GM12878 (cell line): ENCODE measurements at regions not wholly inside any gene's neighbourhood (a gene's known extent, or its start where the extent isn't known, plus 50 kb on each side); places are given as distances from the start of the nearest gene placed in this dataset.

Source experiments
- ATAC-seq: fragments of 200-7000 bp; cut with Tn5 transposase; 3 replicates; pipeline ENCODE4 v1.9.1; 2020; ENCODE audit warnings: mild to moderate bottlenecking, moderate library complexity
- BruUV-seq: library from RNA; stranded (reverse); fragments of 400-500 nt; replicated peaks from 2 replicates; lab custom pipeline; 2021; lab: Mats Ljungman, UMichigan
- CTCF ChIA-PET: fragments of 300-600 bp; sonication (Branson Sonifier 250); formaldehyde crosslinking; extraction: SDS; loops from one replicate; lab custom pipeline; 2021; ENCODE audit warnings: inconsistent platforms; lab: Yijun Ruan, JAX
- POLR2A ChIA-PET: fragments of 350-600 bp; formaldehyde crosslinking; extraction: SDS; loops from one replicate; lab custom pipeline; 2021; ENCODE audit warnings: inconsistent platforms; lab: Charles Lee
- RAD21 ChIA-PET: fragments of 300-600 bp; sonication (Branson Sonifier 250); formaldehyde crosslinking; loops from one replicate; lab custom pipeline; 2023; ENCODE audit warnings: antibody characterized with exemption; ENCODE audit not compliant: unreplicated experiment; lab: Charles Lee
- SMC1A ChIA-PET: fragments of 300-600 bp; sonication (Branson Sonifier 250); formaldehyde crosslinking; loops from one replicate; lab custom pipeline; 2023; ENCODE audit not compliant: unreplicated experiment, uncharacterized antibody; lab: Charles Lee
- DNase-seq: peaks from one replicate; pipeline ENCODE4 v3.0.0-alpha.2; 2011; ENCODE audit warnings: low read depth, low spot score
- FAIRE-seq: peaks from 3 replicates; lab custom pipeline; 2011; peaks lifted over from hg19 to GRCh38; lab: Jason Lieb, UNC
- H2AFZ ChIP-seq: 2 replicates; pipeline ENCODE4 v1.6.0; 2011; ENCODE audit warnings: low read depth, low read length, control low read depth; ENCODE audit not compliant: control insufficient read depth
- H3K27ac ChIP-seq: 2 replicates; pipeline ENCODE4 v1.5.1; 2011; ENCODE audit warnings: control low read depth; ENCODE audit not compliant: control insufficient read depth, insufficient read depth
- H3K27me3 ChIP-seq, 2 experiments: replicated peaks in 1 of 2; 2 replicates each; pipeline versions ENCODE4 v1.6.0 to v1.6.1; 2011; ENCODE audit warnings: low read length in 1 of 2; ENCODE audit not compliant: control insufficient read depth in 2 of 2, insufficient read depth in 2 of 2
- H3K36me3 ChIP-seq, 2 experiments: 2 replicates each; pipeline ENCODE4 v1.5.1; 2011; ENCODE audit warnings: low read length in 1 of 2; ENCODE audit not compliant: control insufficient read depth in 2 of 2, insufficient read depth in 2 of 2
- H3K4me1 ChIP-seq: 2 replicates; pipeline ENCODE4 v1.6.1; 2011; ENCODE audit warnings: mild to moderate bottlenecking, low read length, moderate library complexity, mixed read lengths; ENCODE audit not compliant: control insufficient read depth, insufficient read depth
- H3K4me2 ChIP-seq: 2 replicates; pipeline ENCODE4 v1.6.0; 2011; ENCODE audit warnings: control low read depth; ENCODE audit not compliant: control insufficient read depth, insufficient read depth
- H3K4me3 ChIP-seq: fragments of 200-600 bp; sonication (generic); 2 replicates; pipeline ENCODE4 v1.5.1; 2016
- H3K79me2 ChIP-seq: 2 replicates; pipeline ENCODE4 v1.6.0; 2011; ENCODE audit warnings: low read length; ENCODE audit not compliant: control insufficient read depth, insufficient read depth
- H3K9ac ChIP-seq: 2 replicates; pipeline ENCODE4 v1.8.0; 2011; ENCODE audit warnings: low read length, control low read depth, mixed read lengths; ENCODE audit not compliant: control insufficient read depth, insufficient read depth
- H3K9me3 ChIP-seq: replicated peaks from 3 replicates; pipeline ENCODE4 v1.5.1; 2011; ENCODE audit warnings: mild to moderate bottlenecking, low read length; ENCODE audit not compliant: control insufficient read depth, insufficient read depth
- H4K20me1 ChIP-seq: 2 replicates; pipeline ENCODE4 v1.6.0; 2011; ENCODE audit not compliant: control insufficient read depth, insufficient read depth
- CBFB ChIP-seq: IDR thresholded peaks from 2 replicates; pipeline ENCODE4 v1.6.1; 2016; ENCODE audit warnings: antibody characterized with exemption, low read depth
- GABPA ChIP-seq: IDR thresholded peaks from 2 replicates; pipeline ENCODE4 v1.6.1; 2014; ENCODE audit warnings: antibody characterized with exemption, low read depth, mild to moderate bottlenecking, inconsistent platforms
- HDAC6 ChIP-seq: fragments of 200-600 bp; sonication (generic); IDR thresholded peaks from one replicate; pipeline ENCODE4 v1.8.0; 2017; ENCODE audit warnings: antibody characterized with exemption; ENCODE audit not compliant: unreplicated experiment
- MYB ChIP-seq: fragments of 150-350 bp; IDR thresholded peaks from 2 replicates; pipeline ENCODE4 v1.6.1; 2014; ENCODE audit warnings: mild to moderate bottlenecking, low read depth, low read length, borderline replicate concordance
- MYC ChIP-seq: IDR thresholded peaks from 2 replicates; pipeline ENCODE4 v1.6.1; 2011; ENCODE audit warnings: mild to moderate bottlenecking, low read length, moderate library complexity, inconsistent platforms; ENCODE audit not compliant: insufficient read depth, insufficient replicate concordance, insufficient read length, severe bottlenecking
- PML ChIP-seq: IDR thresholded peaks from 2 replicates; pipeline ENCODE4 v1.6.1; 2012; ENCODE audit warnings: low read length, inconsistent platforms
- POLR2AphosphoS5 ChIP-seq: IDR thresholded peaks from 2 replicates; pipeline ENCODE4 v1.6.1; 2011; ENCODE audit warnings: mild to moderate bottlenecking, low read length, inconsistent platforms
- POU2F2 ChIP-seq: IDR thresholded peaks from 3 replicates; pipeline ENCODE4 v1.6.1; 2011; ENCODE audit warnings: low read depth, mild to moderate bottlenecking, low read length, borderline replicate concordance
- SP1 ChIP-seq: IDR thresholded peaks from one replicate; pipeline ENCODE4 v1.6.1; 2011; ENCODE audit warnings: low read depth, low read length
- STAT3 ChIP-seq: IDR thresholded peaks from 2 replicates; pipeline ENCODE4 v1.6.1; 2011; ENCODE audit warnings: low read depth, low read length, improper control_type of control experiment
- TAF1 ChIP-seq: IDR thresholded peaks from 2 replicates; pipeline ENCODE4 v1.6.1; 2011; ENCODE audit warnings: mild to moderate bottlenecking, low read depth, low read length, borderline replicate concordance
- TCF7 ChIP-seq: IDR thresholded peaks from 2 replicates; pipeline ENCODE4 v1.6.1; 2014; ENCODE audit warnings: antibody characterized with exemption, borderline replicate concordance
- WGBS: methylation state at CpG from one replicate; pipeline ENCODE4 v1.1.6; 2016; ENCODE audit warnings: low lambda C conversion rate; ENCODE audit not compliant: insufficient replicate concordance, insufficient coverage; ENCODE audit errors: missing lambda C conversion rate; 5-methylcytosine and 5-hydroxymethylcytosine counted together
- in situ Hi-C: fragments of 300-500 bp; cut with MboI; formaldehyde crosslinking; loops from 9 replicates; pipeline ENCODE4 v1.14.3; 2018; ENCODE audit warnings: mixed read lengths
- intact Hi-C: fragments of 100-400 bp; cut with micrococcal nuclease; formaldehyde crosslinking; loops from one replicate; pipeline ENCODE4 v1.14.2; 2022; ENCODE audit not compliant: unreplicated experiment
- TF ChIP-seq, protein P1 (sequence below): fragments of 450-650 bp; formaldehyde crosslinking; IDR thresholded peaks from 2 replicates; pipeline ENCODE4 v1.4.0; 2020; ENCODE audit warnings: mild to moderate bottlenecking, moderate library complexity

- TF ChIP-seq TAF1 (no peak), CBFB (no peak), PML (no peak), POLR2AphosphoS5 (no peak), MYB (no peak)
These were observed 119.2 kb upstream of the GRID2 start (continued) for GRCh38 chr4:92184566-92184965.

DNA sequence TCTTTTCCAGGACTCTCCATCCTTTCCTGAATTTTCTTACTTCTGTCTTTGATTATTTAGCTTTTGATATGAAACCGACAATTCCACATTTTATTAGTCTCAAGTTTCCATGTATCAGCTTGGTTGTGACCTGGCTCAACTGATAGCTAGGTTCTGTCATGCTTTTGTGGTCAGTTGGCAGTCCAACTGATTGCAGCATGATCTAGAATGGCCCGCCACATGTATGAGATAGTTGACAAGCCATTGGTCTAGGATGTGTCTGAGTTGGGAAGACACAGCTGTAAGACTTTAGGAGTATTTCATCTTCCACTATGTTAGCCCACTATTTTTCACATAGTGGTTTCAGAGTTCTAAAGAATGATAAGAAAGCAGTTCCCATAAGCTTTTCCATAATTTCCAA, 117.5 kb upstream of the GRID2 start:
- CTCF ChIA-PET: interaction anchor here (1.4 kb wide), 1 partner anchor 9 kb away, joined by 4 read pairs; no protein-coding TSS in a partner anchor
- Histone ChIP-seq H3K4me1 (no peaks in the 10 kb centered on the region), H3K9me3 (no peaks in the 10 kb centered on the region), H2AFZ (no peak overlapping the region), H3K27ac (no peak overlapping the region), H3K4me3 (no peak overlapping the region), H3K79me2 (no peaks in the 10 kb centered on the region), H3K36me3 (no peaks in the 10 kb centered on the region), H3K27me3 (no peaks in the 10 kb centered on the region), H3K9ac (no peak overlapping the region), H3K4me2 (no peak overlapping the region), H4K20me1 (no peaks in the 10 kb centered on the region)
- TF ChIP-seq GABPA: no peak
- TF ChIP-seq, protein P1, sequence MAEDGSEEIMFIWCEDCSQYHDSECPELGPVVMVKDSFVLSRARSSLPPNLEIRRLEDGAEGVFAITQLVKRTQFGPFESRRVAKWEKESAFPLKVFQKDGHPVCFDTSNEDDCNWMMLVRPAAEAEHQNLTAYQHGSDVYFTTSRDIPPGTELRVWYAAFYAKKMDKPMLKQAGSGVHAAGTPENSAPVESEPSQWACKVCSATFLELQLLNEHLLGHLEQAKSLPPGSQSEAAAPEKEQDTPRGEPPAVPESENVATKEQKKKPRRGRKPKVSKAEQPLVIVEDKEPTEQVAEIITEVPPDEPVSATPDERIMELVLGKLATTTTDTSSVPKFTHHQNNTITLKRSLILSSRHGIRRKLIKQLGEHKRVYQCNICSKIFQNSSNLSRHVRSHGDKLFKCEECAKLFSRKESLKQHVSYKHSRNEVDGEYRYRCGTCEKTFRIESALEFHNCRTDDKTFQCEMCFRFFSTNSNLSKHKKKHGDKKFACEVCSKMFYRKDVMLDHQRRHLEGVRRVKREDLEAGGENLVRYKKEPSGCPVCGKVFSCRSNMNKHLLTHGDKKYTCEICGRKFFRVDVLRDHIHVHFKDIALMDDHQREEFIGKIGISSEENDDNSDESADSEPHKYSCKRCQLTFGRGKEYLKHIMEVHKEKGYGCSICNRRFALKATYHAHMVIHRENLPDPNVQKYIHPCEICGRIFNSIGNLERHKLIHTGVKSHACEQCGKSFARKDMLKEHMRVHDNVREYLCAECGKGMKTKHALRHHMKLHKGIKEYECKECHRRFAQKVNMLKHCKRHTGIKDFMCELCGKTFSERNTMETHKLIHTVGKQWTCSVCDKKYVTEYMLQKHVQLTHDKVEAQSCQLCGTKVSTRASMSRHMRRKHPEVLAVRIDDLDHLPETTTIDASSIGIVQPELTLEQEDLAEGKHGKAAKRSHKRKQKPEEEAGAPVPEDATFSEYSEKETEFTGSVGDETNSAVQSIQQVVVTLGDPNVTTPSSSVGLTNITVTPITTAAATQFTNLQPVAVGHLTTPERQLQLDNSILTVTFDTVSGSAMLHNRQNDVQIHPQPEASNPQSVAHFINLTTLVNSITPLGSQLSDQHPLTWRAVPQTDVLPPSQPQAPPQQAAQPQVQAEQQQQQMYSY (CRISPR knock-in tag): no peak
- TF ChIP-seq STAT3: no peak
- no peak for TF ChIP-seq SP1
- no peak for TF ChIP-seq TCF7
- TF ChIP-seq MYB: no peak
- no peak for TF ChIP-seq HDAC6
- TF ChIP-seq POU2F2: no peak
- TF ChIP-seq MYC: no peak
- WGBS: 43% methylated on average over 2 of the region's 2 CpGs
- RAD21 ChIA-PET: no interaction called here
- in situ Hi-C loops (no loop called here), intact Hi-C loops (no loop called here)
- POLR2A ChIA-PET: no interaction called here
- no peak for ATAC-seq
- DNase-seq: no peak
- SMC1A ChIA-PET: no interaction called here
- no TSS peak for BruUV-seq
- no peak for FAIRE-seq
